22Rv1 (cell line): ENCODE measurements at regions not wholly inside any gene's neighbourhood (a gene's known extent, or its start where the extent isn't known, plus 50 kb on each side); places are given as distances from the start of the nearest gene placed in this dataset.

Experiments
- H3K27ac ChIP-seq: fragments of 450-650 bp; 2 replicates; pipeline ENCODE4 v1.5.1; 2017
- ZFX ChIP-seq: fragments of 450-650 bp; IDR thresholded peaks from 2 replicates; pipeline ENCODE4 v1.6.1; 2017; ENCODE audit warnings: antibody characterized with exemption, borderline replicate concordance
- TF ChIP-seq, protein P1 (sequence below): fragments of 450-650 bp; IDR thresholded peaks from 2 replicates; pipeline ENCODE4 v1.5.1; 2017; ENCODE audit warnings: mild to moderate bottlenecking

DNA sequence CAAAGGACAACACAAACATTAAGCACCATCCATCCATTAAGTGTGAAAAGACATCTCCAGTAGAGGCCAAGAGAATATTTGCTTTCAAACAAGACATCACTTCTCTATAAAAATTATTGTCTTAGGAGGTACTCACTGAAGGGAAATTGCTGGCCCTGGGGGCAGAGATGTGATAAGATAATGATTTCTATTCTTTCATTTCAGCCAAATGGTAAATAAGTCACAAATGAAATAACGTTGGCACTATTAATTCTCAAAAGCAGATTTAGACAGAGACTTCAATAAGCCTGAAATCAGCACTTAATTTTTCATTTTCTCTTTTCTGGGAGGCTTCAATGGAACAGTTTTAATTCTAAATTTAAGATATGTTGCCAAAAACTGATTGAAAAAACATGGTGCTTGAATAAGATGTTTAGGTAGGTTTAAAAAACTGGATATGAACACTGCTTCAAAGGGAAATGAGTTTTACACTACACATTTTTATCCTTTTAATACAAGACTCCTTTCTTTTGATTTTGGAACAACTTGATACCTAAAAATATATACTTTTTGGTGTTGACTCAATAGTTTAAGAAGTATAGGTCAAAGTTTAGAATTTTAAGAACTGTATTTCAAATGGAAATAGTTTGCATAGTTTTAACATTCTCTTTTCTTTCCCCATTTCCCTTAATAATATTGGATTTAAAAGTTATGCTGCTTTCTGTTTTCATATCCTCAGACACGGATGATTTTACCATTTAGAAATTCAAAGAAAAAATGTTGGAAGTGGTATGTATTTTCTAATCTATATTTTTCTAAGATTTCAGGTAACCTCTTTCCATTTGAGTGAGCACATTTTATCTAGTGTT lies 204.0 kb downstream of the AHR start:
- TF ChIP-seq, protein P1, sequence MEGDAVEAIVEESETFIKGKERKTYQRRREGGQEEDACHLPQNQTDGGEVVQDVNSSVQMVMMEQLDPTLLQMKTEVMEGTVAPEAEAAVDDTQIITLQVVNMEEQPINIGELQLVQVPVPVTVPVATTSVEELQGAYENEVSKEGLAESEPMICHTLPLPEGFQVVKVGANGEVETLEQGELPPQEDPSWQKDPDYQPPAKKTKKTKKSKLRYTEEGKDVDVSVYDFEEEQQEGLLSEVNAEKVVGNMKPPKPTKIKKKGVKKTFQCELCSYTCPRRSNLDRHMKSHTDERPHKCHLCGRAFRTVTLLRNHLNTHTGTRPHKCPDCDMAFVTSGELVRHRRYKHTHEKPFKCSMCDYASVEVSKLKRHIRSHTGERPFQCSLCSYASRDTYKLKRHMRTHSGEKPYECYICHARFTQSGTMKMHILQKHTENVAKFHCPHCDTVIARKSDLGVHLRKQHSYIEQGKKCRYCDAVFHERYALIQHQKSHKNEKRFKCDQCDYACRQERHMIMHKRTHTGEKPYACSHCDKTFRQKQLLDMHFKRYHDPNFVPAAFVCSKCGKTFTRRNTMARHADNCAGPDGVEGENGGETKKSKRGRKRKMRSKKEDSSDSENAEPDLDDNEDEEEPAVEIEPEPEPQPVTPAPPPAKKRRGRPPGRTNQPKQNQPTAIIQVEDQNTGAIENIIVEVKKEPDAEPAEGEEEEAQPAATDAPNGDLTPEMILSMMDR: no peak
- no peak for TF ChIP-seq ZFX
- no peak overlapping the region for H3K27ac ChIP-seq

DNA sequence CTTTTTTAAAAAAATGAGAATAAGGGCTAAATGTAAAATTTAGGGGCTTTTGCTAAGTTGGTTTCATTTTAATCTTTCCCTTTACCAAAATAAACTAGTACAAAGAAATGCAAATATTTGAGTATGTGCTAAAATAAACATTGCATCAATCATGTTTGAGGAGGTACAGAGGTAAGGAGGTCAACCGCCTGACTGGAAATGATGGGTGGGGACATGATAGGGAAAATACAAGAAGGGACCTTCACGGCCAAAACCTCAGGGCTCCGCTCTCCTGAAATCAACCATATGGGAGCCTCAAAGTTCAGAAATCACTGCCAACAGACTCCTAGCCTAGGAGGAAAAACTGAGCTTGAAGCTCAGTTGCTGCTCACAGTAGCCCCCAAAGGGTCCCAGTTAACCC lies 207.6 kb downstream of the AHR start:
- TF ChIP-seq, protein P1: no peak
- no peak for TF ChIP-seq ZFX
- no peak overlapping the region for H3K27ac ChIP-seq

- no peak overlapping the region for H3K27ac ChIP-seq
- TF ChIP-seq ZFX: no peak
- TF ChIP-seq, protein P1: no peak
Measured at GRCh38 chr7:17506596-17506995, 208.1 kb downstream of the AHR start.

DNA sequence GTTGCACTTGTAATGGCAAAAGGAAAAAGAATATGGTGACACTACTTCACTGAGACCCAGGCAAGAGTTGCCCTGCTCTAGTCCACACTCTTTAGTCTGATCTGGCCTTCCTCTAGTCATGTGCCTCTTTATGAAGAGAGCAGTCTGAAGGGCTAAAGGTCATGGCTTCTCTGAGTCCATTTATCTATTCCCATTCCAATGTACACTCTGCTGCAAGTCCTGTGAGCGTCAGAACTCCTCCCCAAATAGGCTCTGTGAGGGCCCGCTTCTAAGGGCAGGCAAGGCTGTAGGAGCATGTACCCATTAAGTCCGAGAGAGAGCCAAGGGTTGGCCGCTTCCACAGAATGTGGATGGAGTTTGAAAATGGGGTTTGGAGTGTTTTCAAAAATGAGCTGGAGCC lies 209.3 kb downstream of the AHR start:
- H3K27ac ChIP-seq: no peak overlapping the region
- TF ChIP-seq, protein P1: no peak
- no peak for TF ChIP-seq ZFX

DNA sequence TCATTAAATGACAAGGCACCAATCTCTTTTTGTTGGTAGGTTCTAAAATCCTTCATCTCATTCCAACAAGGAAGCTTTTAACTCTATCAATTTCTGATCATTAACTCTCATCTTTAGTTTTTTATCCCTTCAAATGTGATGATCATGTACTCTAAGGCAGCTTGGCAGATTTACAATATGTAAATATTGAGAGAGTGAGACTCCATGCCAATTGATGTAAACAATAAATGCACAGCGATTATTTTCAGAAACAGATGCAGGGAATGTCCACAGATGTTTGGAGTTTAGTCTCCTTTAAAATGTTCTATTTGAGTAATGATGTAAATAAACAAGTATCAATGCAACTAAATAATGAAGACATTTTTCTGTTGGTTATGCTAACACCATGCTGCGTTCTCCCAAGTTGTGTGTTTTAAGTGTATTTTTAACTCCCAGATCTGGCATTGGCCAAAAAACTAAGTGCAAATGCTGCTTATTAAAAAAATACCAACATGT lies 213.8 kb downstream of the AHR start:
- H3K27ac ChIP-seq: no peak overlapping the region
- TF ChIP-seq, protein P1: no peak
- TF ChIP-seq ZFX: no peak

DNA sequence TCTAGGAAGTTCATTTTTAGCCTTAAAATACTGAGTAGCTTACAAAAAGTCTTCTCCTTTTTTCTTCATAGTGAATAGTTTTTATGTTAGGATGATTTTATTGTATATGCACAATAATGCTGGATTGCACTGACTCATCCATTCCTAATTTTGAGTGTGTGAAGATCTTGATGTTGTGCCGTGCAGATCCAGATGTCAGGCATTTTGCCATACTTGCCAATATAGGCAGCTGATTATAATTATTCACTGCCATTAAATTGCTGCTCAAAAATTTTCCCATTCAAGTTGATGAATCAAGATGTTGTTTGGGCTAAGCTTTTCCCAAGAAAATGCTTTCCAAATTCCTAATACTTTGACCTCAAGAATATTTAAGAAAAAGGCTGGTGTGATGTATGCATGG lies 218.3 kb downstream of the AHR start:
- H3K27ac ChIP-seq: no peak overlapping the region
- TF ChIP-seq, protein P1: no peak
- TF ChIP-seq ZFX: no peak

- H3K27ac ChIP-seq: no peak overlapping the region
Measured at GRCh38 chr7:17520941-17521340, 222.5 kb downstream of the AHR start.

More at GRCh38 chr7:17520941-17521340, 222.5 kb downstream of the AHR start:
- TF ChIP-seq, protein P1: no peak
- no peak for TF ChIP-seq ZFX
